ENCODE measurements at regions not wholly inside any gene's neighbourhood (a gene's known extent, or its start where the extent isn't known, plus 50 kb on each side); places are given as distances from the start of the nearest gene placed in this dataset.

DNA sequence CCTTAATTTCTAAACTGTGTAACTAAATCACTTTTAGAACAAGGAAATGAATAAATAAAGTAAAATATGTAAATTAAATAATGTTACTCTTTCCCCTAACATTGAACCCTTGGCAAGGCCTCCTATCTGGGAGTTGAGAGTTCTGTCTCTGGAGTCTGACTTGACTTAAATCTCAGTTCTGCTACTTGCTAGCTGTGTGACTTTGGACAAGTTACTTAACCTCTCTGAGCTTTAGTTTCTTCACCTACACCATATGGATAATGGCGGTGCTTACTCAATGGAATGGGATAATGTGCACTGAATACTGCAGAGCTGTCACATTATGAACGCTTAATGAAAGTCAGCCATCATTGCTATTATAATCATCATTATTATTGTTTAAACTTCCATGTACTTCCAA, 92.1 kb upstream of the SOD3 start:
- no peak for DNase-seq
- no peaks in the 10 kb centered on the region for H3K9me3 ChIP-seq
- H3K27ac ChIP-seq (ENCODE audit: low read depth in 2 of 2, low read length in 1 of 2) = no peak overlapping the region
- WGBS (ENCODE audit: low lambda C conversion rate) = 61% methylated on average over 2 of the region's 2 CpGs
- CTCF ChIA-PET = no interaction called here
- no peak overlapping the region for H3K4me3 ChIP-seq (ENCODE audit: low read depth in 2 of 2, low read length in 1 of 2)
- POLR2A ChIA-PET = no interaction called here
- TF ChIP-seq SMC3 (IDR thresholded peaks at IDR 0.05; ENCODE audit: low read depth, low read length) (no peak), MEF2A (IDR thresholded peaks at IDR 0.05; ENCODE audit: borderline replicate concordance, low read depth) (no peak), TCF12 (IDR thresholded peaks at IDR 0.05) (no peak), POLR2AphosphoS5 (IDR thresholded peaks at IDR 0.05; ENCODE audit: low read depth, low read length) (no peak)
- TF ChIP-seq, protein P1, sequence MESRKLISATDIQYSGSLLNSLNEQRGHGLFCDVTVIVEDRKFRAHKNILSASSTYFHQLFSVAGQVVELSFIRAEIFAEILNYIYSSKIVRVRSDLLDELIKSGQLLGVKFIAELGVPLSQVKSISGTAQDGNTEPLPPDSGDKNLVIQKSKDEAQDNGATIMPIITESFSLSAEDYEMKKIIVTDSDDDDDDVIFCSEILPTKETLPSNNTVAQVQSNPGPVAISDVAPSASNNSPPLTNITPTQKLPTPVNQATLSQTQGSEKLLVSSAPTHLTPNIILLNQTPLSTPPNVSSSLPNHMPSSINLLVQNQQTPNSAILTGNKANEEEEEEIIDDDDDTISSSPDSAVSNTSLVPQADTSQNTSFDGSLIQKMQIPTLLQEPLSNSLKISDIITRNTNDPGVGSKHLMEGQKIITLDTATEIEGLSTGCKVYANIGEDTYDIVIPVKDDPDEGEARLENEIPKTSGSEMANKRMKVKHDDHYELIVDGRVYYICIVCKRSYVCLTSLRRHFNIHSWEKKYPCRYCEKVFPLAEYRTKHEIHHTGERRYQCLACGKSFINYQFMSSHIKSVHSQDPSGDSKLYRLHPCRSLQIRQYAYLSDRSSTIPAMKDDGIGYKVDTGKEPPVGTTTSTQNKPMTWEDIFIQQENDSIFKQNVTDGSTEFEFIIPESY (IDR thresholded peaks at IDR 0.05; ENCODE audit: borderline replicate concordance, low read depth) = no peak
- no peak overlapping the region for H3K9ac ChIP-seq
- H3K4me1 ChIP-seq (ENCODE audit: control insufficient read depth in 1 of 2, insufficient read depth in 2 of 2, low read depth in 1 of 2, low read length in 1 of 2) = no peaks in the 10 kb centered on the region
- H3K36me3 ChIP-seq (replicated peaks in 1 of 2; ENCODE audit: control insufficient read depth in 1 of 2, insufficient read depth in 2 of 2, low read length in 1 of 2) = no peaks in the 10 kb centered on the region
- H3K79me2 ChIP-seq (ENCODE audit: insufficient read depth) = no peaks in the 10 kb centered on the region
- H2AFZ ChIP-seq (ENCODE audit: low read depth) = no peak overlapping the region
- H3F3A ChIP-seq (replicated peaks; ENCODE audit: insufficient read depth) = no peaks in the 10 kb centered on the region
- H3K27me3 ChIP-seq (ENCODE audit: insufficient read depth) = no peaks in the 10 kb centered on the region; the same call in 1 of the 2 replicates
- H4K20me1 ChIP-seq (ENCODE audit: insufficient read depth) = no peaks in the 10 kb centered on the region
- no peak overlapping the region for H3K4me2 ChIP-seq
- no peaks in the 10 kb centered on the region for H3K9me2 ChIP-seq

DNA sequence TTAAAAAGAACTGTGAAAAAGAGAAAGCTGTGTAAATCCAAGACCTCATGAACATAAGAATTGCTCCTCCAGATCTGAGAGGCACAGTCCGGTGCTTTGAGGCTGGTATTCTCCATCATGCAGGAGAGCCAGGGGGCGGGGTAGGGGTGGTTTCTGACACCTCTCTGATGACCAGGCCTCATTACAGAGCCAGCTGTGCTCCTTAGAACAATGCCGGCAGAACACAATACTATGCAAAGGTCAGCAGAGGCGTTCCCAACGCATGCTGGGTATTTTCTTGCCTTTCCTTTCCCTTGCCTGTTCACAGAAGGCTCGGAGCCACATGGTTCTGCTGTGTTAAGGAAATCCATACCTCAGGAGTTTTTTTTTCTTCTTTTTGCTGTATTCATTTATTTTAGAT, 91.2 kb upstream of the SOD3 start:
- Histone ChIP-seq H4K20me1 (ENCODE audit: insufficient read depth) (no peaks in the 10 kb centered on the region), H3K4me1 (ENCODE audit: control insufficient read depth in 1 of 2, insufficient read depth in 2 of 2, low read depth in 1 of 2, low read length in 1 of 2) (no peaks in the 10 kb centered on the region), H3K27ac (ENCODE audit: low read depth in 2 of 2, low read length in 1 of 2) (no peak overlapping the region), H3K9ac (no peak overlapping the region), H3K36me3 (replicated peaks in 1 of 2; ENCODE audit: control insufficient read depth in 1 of 2, insufficient read depth in 2 of 2, low read length in 1 of 2) (no peaks in the 10 kb centered on the region), H3K4me3 (ENCODE audit: low read depth in 2 of 2, low read length in 1 of 2) (no peak overlapping the region), H3K79me2 (ENCODE audit: insufficient read depth) (no peaks in the 10 kb centered on the region), H3K9me3 (no peaks in the 10 kb centered on the region), H3K27me3 (ENCODE audit: insufficient read depth) (no peaks in the 10 kb centered on the region; the same call in 1 of the 2 replicates), H3K4me2 (no peak overlapping the region), H3K9me2 (no peaks in the 10 kb centered on the region), H3F3A (replicated peaks; ENCODE audit: insufficient read depth) (no peaks in the 10 kb centered on the region), H2AFZ (ENCODE audit: low read depth) (no peak overlapping the region)
- WGBS (ENCODE audit: low lambda C conversion rate) = 48% methylated on average over 6 of the region's 6 CpGs
- TF ChIP-seq NFIC (IDR thresholded peaks at IDR 0.05; ENCODE audit: borderline replicate concordance) (no peak), MXI1 (IDR thresholded peaks at IDR 0.05; ENCODE audit: low read depth, low read length) (no peak), TEAD4 (IDR thresholded peaks at IDR 0.05; ENCODE audit: borderline replicate concordance, insufficient read depth) (no peak), RCOR1 (IDR thresholded peaks at IDR 0.05; ENCODE audit: low read length) (no peak), NRF1 (IDR thresholded peaks at IDR 0.05; ENCODE audit: low read depth, low read length) (no peak), FOXM1 (IDR thresholded peaks at IDR 0.05; ENCODE audit: low read depth) (no peak)
- TF ChIP-seq, protein P2, sequence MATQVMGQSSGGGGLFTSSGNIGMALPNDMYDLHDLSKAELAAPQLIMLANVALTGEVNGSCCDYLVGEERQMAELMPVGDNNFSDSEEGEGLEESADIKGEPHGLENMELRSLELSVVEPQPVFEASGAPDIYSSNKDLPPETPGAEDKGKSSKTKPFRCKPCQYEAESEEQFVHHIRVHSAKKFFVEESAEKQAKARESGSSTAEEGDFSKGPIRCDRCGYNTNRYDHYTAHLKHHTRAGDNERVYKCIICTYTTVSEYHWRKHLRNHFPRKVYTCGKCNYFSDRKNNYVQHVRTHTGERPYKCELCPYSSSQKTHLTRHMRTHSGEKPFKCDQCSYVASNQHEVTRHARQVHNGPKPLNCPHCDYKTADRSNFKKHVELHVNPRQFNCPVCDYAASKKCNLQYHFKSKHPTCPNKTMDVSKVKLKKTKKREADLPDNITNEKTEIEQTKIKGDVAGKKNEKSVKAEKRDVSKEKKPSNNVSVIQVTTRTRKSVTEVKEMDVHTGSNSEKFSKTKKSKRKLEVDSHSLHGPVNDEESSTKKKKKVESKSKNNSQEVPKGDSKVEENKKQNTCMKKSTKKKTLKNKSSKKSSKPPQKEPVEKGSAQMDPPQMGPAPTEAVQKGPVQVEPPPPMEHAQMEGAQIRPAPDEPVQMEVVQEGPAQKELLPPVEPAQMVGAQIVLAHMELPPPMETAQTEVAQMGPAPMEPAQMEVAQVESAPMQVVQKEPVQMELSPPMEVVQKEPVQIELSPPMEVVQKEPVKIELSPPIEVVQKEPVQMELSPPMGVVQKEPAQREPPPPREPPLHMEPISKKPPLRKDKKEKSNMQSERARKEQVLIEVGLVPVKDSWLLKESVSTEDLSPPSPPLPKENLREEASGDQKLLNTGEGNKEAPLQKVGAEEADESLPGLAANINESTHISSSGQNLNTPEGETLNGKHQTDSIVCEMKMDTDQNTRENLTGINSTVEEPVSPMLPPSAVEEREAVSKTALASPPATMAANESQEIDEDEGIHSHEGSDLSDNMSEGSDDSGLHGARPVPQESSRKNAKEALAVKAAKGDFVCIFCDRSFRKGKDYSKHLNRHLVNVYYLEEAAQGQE (IDR thresholded peaks at IDR 0.05; ENCODE audit: low read depth, low read length) = no peak
- TF ChIP-seq, protein P3, sequence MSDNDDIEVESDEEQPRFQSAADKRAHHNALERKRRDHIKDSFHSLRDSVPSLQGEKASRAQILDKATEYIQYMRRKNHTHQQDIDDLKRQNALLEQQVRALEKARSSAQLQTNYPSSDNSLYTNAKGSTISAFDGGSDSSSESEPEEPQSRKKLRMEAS (IDR thresholded peaks at IDR 0.05; ENCODE audit: low read depth) = no peak
- ChIA-PET POLR2A (no interaction called here), CTCF (no interaction called here)
- no peak for DNase-seq

Measured in SK-N-SH (cell line).